Renal cortex interstitium (tissue), 11 donors: ENCODE measurements at regions not wholly inside any gene's neighbourhood (a gene's known extent, or its start where the extent isn't known, plus 50 kb on each side); places are given as distances from the start of the nearest gene placed in this dataset.
"Not testable (repeated sequence)": the region's sequence is repeated elsewhere in the genome, so short reads cannot be mapped to it uniquely, and the experiment has no call there.

Experiments
- DNase-seq, 11 donors: peaks; one replicate each; pipeline ENCODE4 v3.0.0-alpha.2; 2013; ENCODE audit warnings: low read depth in 9 of 11, low spot score in 4 of 11; ENCODE audit errors: extremely low read depth in 1 of 11

GRCh38 chr3:10649463-10649862, 144.1 kb upstream of the ATP2B2 start:
- DNase-seq = not testable (repeated sequence)

- no peak for DNase-seq
These were observed 146.1 kb upstream of the ATP2B2 start for GRCh38 chr3:10651506-10651905.

- no peak for DNase-seq
These were observed 147.9 kb upstream of the ATP2B2 start for GRCh38 chr3:10653241-10653640.

GRCh38 chr3:10653866-10654611, 148.7 kb upstream of the ATP2B2 start:
- no peak for DNase-seq

GRCh38 chr3:10655105-10655504, 149.7 kb upstream of the ATP2B2 start:
- no peak for DNase-seq

- DNase-seq = not testable (repeated sequence)
These were observed 152.0 kb upstream of the ATP2B2 start for GRCh38 chr3:10657339-10657738.

GRCh38 chr3:10665592-10665991, 150.4 kb upstream of the SLC6A11 start:
- no peak for DNase-seq

- no peak for DNase-seq
These were observed 149.4 kb upstream of the SLC6A11 start for GRCh38 chr3:10666621-10667020.

GRCh38 chr3:10667269-10667668, 148.8 kb upstream of the SLC6A11 start:
- DNase-seq = no peak

GRCh38 chr3:10667901-10668476, 148.0 kb upstream of the SLC6A11 start:
- DNase-seq = no peak

GRCh38 chr3:10669490-10670048, 146.5 kb upstream of the SLC6A11 start:
- no peak for DNase-seq

- DNase-seq = peak; percentile 31 to 64 (median 46)
These were observed 143.6 kb upstream of the SLC6A11 start for GRCh38 chr3:10672422-10672821.

GRCh38 chr3:10674578-10674977, 141.4 kb upstream of the SLC6A11 start:
- no peak for DNase-seq

- DNase-seq = no peak
These were observed 139.1 kb upstream of the SLC6A11 start for GRCh38 chr3:10676905-10677304.

- DNase-seq = no peak
These were observed 137.1 kb upstream of the SLC6A11 start for GRCh38 chr3:10678796-10679376.

- no peak for DNase-seq
These were observed 135.2 kb upstream of the SLC6A11 start for GRCh38 chr3:10680796-10681195.

- no peak for DNase-seq
These were observed 133.3 kb upstream of the SLC6A11 start for GRCh38 chr3:10682692-10683091.

GRCh38 chr3:10683106-10683505, 132.9 kb upstream of the SLC6A11 start:
- no peak for DNase-seq

- DNase-seq = no peak
These were observed 127.9 kb upstream of the SLC6A11 start for GRCh38 chr3:10688126-10688525.

- no peak for DNase-seq
These were observed 127.4 kb upstream of the SLC6A11 start for GRCh38 chr3:10688548-10689172.
